Astrocyte (in vitro differentiated cells and primary cell): ENCODE measurements at regions not wholly inside any gene's neighbourhood (a gene's known extent, or its start where the extent isn't known, plus 50 kb on each side); places are given as distances from the start of the nearest gene placed in this dataset.

Experiments used
- CTCF ChIP-seq: IDR thresholded peaks from 2 replicates; pipeline ENCODE4 v1.5.1; 2011; ENCODE audit warnings: low read depth, mild to moderate bottlenecking, inconsistent platforms, low read length, moderate library complexity; ENCODE audit not compliant: insufficient read depth
- EZH2 ChIP-seq: IDR thresholded peaks from 2 replicates; pipeline ENCODE4 v1.6.1; 2012; ENCODE audit warnings: mild to moderate bottlenecking, low read length, inconsistent platforms; ENCODE audit not compliant: insufficient read depth

- TF ChIP-seq CTCF (no peak), EZH2 (no peak)
These were observed 633.2 kb downstream of the DMRTA1 start for GRCh38 chr9:23079798-23080197.
